RCC 7860 (cell line): ENCODE measurements at regions not wholly inside any gene's neighbourhood (a gene's known extent, or its start where the extent isn't known, plus 50 kb on each side); places are given as distances from the start of the nearest gene placed in this dataset.

Source experiments
- DNase-seq: peaks from one replicate; pipeline ENCODE4 v3.0.0-alpha.2; 2015; ENCODE audit warnings: low spot score
- FAIRE-seq: peaks from 2 replicates; lab custom pipeline; 2012; peaks lifted over from hg19 to GRCh38; lab: Jason Lieb, UNC

DNA sequence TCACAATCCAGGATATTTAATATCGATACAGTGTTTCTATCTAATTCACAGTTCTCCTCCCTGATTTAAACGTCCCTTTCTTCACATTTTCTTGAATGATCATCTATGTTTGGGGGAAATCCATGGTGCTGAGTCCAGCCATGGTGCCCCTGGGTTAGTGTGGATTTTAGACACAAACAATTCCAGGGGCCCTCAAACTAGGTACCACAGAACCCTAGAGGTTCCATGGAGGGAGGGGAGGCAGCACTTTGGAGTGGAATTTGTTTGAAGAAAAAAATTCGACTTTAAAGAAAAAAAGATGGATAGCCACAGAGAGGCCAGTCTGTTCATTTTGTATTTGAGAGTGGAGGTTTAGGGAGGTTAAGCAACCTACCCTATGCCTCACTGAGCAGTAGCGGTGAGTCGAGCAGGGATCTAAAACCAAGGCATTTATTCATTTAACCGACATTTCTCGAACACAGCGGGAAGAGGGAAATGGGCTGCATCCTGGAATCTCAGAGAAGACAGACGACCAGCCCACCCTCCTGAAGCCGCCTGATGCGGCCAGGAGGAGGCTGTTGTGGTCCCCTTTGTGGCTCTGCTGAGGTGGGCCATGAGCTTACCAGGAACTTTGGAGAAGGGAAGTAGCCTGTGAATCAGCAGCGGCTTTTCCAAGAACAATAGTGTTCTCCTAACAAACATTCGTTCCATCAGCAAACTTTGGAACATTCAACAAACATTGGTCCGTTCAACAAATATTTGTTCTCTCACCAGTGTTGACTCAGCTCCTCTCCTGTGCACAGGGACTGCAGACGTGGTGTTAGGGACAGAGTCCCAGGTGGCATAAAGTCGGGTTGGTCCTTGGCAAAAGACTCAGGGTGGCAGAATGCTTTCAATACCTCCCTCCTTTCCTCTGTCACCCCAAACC is 103.5 kb upstream of the ZBTB40 start:
- DNase-seq (no peak), FAIRE-seq (no peak)

DNA sequence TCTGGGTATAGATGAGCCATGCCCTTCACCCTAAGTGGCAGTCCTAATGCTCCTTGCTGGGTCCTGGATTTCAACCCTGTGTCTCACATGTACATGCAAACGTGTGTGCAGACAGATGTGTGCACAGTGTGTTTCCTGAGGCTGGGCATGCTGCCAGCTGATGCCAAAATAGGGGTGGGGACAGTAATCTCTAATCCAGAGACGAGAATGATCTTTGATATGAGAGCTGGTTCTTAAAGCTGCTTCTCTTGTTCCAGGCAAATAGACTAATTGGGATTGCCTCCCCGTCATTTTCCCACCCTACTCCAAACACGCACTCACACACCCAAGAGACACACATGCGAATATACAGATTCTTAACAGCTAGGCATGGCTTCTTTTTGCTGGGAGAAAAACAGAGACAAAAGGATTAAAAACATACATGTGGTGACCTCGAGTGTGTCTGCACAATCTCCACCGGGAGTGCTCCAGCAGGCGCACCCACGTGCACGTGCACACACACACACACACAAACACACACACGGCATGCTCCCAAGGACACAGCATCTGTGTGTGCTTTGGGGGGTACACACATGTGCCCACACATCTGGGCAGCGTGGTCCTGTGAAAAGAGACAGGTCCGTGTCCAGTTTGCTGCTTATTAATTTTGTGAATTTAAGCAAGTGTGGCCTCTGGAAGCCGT is 102.1 kb upstream of the ZBTB40 start:
- FAIRE-seq (no peak), DNase-seq (no peak)

DNA sequence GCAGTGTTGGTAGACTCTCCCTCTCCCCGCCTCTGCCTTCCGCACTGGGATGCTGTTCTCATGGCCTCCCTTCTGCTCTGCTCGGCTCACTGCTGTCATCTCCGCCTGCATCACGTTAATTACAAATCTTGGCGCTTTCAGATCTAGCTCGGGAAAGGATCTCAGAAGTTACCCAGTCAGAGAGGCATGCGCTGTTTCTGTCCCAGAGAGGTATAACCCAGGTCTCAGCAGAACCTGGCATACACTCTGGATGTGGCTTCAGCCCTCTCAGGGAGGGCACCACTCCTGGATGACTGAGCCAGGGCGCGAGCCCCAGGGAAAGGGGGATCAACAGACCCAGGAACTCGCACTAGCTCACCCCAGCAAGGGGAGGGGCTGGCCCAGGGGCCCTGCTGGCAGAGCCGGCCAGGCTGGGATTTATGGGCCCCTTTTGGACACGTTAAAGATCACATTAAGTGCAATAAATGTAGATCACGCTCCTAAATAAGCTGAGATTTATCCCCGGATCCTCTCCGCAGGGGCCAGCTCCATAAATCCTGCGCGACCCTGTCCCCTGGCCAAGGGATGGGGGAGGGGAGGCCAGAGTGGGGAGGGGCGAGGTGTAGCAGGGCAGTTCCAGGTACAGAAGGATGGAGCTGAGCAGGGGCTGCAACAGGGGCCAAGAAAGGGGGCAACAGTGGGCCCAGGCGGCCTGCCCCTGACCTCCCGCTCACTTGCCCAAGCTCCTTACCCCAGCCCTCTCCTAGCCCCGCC is 101.3 kb upstream of the ZBTB40 start:
- FAIRE-seq (no peak), DNase-seq (no peak)

GRCh38 chr1:22350924-22351767 is 100.5 kb upstream of the ZBTB40 start:
- FAIRE-seq (no peak), DNase-seq (no peak)

- FAIRE-seq (no peak), DNase-seq (no peak)
These were observed 99.9 kb upstream of the ZBTB40 start for GRCh38 chr1:22351768-22352080.

- DNase-seq (no peak), FAIRE-seq (no peak)
These were observed 99.3 kb upstream of the ZBTB40 start for GRCh38 chr1:22352355-22352754.

- no peak for DNase-seq
- FAIRE-seq, result no peak
These were observed 98.8 kb upstream of the ZBTB40 start for GRCh38 chr1:22352896-22353295.

DNA sequence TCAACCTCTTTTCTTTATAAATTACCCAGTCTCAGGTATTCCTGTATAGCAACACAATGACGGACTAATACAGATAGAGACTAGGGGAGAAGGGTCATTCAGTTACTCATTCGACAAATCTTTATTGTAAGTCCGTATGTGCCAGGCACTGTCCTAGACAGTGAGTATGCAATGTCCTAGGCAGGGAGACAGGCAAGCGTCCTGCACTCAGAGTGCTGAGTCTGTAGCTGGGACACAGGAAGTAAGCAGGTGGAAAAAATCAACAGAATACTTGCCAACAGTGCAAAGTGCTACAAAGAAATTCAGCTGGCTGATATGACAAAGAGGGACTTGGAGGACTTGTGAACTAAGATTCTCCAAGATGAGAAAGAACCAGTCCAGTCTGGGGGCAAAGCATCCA is 92.2 kb upstream of the ZBTB40 start:
- DNase-seq (no peak), FAIRE-seq (no peak)

DNA sequence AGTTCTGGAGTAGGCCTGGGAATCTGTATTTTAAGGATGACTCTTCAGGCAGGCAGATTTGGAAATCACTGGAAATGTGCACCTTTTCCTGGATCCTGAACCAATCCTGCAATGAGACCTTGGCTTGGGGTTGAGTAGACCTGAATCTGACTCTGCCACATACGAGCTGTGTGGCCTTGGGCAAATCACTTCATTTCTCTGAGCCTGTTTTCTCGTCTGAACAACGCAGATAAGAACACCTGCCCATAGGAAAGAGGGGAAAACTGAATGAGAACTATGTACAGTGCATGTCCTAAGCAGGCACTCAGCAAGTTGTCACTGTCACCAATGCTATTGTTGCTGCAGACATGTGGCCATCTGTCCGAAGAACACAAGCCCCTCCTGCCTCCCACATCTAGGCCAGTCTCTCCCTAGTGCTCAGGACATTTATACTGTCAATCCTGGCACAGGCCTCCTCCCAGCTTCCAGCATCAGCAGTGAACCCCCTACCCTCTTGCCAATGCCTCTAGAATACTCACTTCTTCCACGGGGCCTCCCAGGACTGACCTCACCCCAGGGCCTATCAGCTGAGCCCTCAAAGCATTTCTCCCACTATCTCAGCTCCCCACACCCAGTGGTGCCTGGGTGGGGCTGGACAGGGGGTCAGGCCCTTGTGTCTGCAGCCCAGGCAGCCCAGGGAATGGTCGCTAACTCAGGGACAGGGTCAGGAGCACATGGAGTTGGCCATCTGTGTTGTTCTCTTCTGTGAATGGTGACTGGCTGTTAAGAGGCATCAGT is 88.8 kb upstream of the ZBTB40 start:
- FAIRE-seq, result no peak

DNA sequence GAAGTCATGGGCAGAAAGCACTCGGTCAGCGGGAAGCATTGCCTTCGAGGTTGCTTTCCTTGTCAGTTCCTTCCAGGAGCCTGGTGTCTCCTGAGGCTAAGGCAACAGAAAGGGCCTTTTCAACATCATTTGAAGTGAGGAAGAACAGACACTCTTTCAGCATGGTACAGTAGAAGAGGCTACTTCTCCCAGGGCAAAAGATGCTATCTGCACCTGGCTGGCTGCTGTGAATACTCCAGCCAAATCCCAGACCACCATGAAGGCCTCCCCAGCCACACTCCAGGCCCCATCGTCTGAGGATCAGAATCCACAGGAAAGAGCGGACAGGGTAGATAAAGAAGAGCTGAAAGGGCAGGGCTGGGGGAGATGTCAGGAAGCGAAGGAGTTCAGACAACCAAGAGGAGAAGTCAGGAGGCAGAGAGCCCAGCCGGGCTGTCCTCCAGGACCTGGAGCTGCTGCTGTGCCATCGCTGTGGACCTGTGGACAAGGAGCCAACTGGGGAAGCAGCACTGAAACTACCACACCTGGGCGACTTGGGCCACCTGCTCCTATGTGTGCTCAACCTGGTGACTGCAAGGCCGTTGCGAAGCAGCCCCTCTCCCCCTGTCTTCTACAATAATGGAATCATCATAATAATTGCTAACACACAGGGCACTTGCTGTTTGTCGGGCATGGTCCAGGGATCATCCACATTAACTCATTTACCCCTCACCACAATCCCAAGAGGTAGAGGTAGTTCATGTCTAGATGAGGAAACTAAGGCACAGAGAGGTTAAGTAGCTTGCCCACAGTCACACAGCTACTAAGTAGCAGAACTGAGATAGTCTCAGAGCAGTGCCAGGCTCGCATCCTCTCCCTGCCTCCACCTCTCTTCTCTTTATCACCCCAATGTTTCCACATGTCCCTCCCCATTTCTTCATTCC is 88.0 kb upstream of the ZBTB40 start:
- FAIRE-seq, result no peak
- no peak for DNase-seq

More for the DNA sequence above, 88.8 kb upstream of the ZBTB40 start:
- DNase-seq, result no peak

GRCh38 chr1:22364326-22364650 is 87.4 kb upstream of the ZBTB40 start:
- DNase-seq (no peak), FAIRE-seq (no peak)

DNA sequence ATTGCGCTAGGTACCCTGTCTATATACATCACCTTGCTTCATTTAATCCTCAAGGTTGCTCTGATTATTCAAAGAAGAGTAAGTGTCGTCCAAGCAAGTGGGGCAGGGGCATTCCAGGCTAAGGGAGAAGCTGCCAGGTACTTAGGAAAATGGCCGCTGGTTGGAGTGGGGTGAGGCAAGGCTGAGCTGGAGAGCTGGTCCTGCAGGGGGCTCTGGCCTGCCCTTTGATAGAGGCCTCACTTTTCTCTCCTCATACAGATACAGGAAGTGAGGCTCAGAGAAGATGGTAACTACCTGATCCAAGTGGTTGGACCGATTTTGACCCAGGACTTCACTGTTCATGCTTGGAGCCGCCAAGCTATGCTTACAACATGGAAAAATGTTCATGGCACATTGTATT is 86.9 kb upstream of the ZBTB40 start:
- FAIRE-seq (no peak), DNase-seq (no peak)

DNA sequence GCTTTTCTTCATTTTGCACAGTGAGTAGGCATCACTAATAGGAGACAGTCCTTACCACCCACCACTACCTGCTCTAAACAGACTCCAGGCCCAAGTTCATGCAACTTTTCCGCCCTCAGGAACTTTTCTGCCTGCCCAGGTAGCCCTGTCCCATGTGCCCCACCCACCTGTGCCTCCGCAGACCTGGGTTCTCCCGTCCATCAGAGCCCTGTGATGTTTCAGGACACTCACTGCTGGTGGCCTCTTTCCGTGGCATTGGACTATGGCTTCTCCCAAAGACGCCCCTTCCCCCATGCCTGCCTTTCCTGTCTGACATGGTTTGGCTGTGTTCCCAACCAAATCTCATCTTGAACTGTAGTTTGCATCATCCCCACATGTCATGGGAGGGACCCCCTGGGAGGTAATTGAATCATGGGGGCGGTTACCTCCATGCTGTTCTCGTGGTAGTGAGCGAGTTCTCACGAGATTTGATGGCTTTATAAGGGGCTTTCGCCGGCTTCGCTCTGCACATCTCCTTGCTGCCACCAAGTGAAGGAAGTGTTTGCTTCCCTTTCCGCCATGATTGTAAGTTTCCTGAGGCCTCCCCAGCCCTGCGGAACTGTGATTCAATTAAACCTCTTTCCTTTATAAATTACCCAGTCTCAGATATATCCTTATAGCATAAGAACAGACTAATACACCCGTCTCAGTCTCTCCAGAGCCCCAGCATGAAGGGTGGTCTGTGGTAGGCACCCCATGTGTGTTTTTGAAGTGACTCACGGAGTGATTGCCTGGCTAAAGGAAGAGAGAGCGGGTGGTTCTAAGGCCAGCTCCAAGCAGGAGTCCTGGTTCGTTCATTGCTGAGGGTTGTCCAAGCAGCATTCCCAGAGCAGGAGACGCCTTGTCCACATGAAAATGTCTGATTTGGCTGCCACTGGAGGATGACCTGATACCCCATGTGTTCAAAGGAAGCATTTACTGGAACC is 86.0 kb upstream of the ZBTB40 start:
- FAIRE-seq (no peak), DNase-seq (no peak)

DNA sequence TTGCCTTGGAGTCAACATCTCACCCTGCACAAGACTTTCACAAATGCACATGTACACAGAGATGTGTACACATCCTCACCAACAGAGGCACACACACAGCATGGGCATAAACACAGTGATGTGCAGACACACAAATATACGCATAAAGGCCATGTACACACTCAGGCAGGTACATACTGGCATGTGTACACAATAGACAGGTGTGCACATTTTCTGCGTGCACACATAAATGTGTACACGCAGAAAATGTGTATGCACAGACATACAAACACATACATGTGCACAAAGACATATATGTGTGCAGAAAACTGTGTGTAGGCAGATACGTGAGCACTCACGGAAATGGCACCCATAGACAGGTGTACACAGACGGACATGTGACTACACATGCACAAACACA is 85.3 kb upstream of the ZBTB40 start:
- DNase-seq (no peak), FAIRE-seq (no peak)

- DNase-seq (no peak), FAIRE-seq (no peak)
These were observed 83.5 kb upstream of the ZBTB40 start for GRCh38 chr1:22368125-22368524.

DNA sequence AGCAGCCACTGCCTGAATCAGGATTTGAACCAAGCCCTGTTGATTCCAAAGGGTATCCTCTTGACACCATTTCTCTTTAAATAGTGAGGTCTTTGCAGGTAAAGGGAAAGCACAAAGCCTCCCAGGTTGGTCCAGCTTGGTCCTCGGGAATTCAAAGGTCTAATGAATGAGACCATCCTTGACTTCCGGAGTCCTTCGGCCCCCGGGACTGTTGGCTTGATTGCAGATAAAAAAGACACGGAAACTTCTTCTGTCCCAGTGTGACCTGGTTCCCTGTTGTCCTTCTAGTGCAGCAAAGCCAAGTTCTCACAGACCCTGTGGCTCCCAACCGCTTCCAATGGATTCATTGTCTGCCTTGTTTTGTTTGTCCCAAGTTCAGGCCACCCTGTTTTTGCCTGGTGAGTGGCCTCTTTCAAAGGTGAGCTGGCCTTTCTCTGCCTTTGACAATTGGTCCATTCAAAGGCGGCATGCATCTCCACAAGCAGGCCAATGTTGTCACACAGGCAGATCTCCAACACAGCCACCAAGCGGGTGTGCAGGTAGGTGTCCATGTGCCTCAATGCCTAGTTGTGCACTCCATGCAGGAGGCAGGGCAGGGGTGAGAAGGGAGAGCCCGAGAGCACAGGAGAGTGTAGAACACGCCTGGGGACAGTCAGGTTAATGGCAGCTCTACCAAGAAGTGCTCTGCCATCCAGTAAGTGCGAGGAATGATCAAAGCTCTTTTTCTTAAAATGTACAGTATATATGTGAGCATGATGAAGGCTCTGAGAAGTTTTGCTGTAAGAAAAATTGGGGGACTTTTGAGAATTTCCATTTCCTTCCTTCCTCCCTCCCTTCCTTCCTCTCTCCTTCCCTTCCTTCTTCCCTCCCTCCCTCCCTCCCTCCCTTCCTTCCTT is 82.1 kb upstream of the ZBTB40 start:
- no peak for DNase-seq
- no peak for FAIRE-seq

GRCh38 chr1:22370190-22370498 is 81.5 kb upstream of the ZBTB40 start:
- DNase-seq, result no peak
- no peak for FAIRE-seq
